ENCODE measurements at regions not wholly inside any gene's neighbourhood (a gene's known extent, or its start where the extent isn't known, plus 50 kb on each side); places are given as distances from the start of the nearest gene placed in this dataset.

GRCh38 chr10:71123023-71123422, 89.3 kb upstream of the UNC5B start:
- DNase-seq (ENCODE audit: low spot score): no peak

GRCh38 chr10:71124921-71125748, 87.2 kb upstream of the UNC5B start:
- DNase-seq (ENCODE audit: low spot score): no peak

GRCh38 chr10:71125749-71126107, 86.6 kb upstream of the UNC5B start:
- no peak for DNase-seq (ENCODE audit: low spot score)

GRCh38 chr10:71126432-71126831, 85.9 kb upstream of the UNC5B start:
- DNase-seq (ENCODE audit: low spot score): no peak

- no peak for DNase-seq (ENCODE audit: low spot score)
These were observed 85.3 kb upstream of the UNC5B start for GRCh38 chr10:71127104-71127503.

GRCh38 chr10:71127773-71128172, 84.6 kb upstream of the UNC5B start:
- no peak for DNase-seq (ENCODE audit: low spot score)

- DNase-seq (ENCODE audit: low spot score): no peak
These were observed 83.9 kb upstream of the UNC5B start for GRCh38 chr10:71128311-71128980.

- no peak for DNase-seq (ENCODE audit: low spot score)
These were observed 81.3 kb upstream of the UNC5B start for GRCh38 chr10:71131096-71131495.

GRCh38 chr10:71131508-71132088, 80.8 kb upstream of the UNC5B start:
- no peak for DNase-seq (ENCODE audit: low spot score)

- no peak for DNase-seq (ENCODE audit: low spot score)
These were observed 80.0 kb upstream of the UNC5B start for GRCh38 chr10:71132321-71132810.

GRCh38 chr10:71133710-71134686, 78.4 kb upstream of the UNC5B start:
- no peak for DNase-seq (ENCODE audit: low spot score)

- no peak for DNase-seq (ENCODE audit: low spot score)
These were observed 77.6 kb upstream of the UNC5B start for GRCh38 chr10:71134732-71135211.

GRCh38 chr10:71135236-71135635, 77.1 kb upstream of the UNC5B start:
- no peak for DNase-seq (ENCODE audit: low spot score)

- DNase-seq (ENCODE audit: low spot score): no peak
These were observed 76.2 kb upstream of the UNC5B start for GRCh38 chr10:71136036-71136721.

- no peak for DNase-seq (ENCODE audit: low spot score)
These were observed 74.7 kb upstream of the UNC5B start for GRCh38 chr10:71137701-71138100.

GRCh38 chr10:71138166-71138830, 74.1 kb upstream of the UNC5B start:
- DNase-seq (ENCODE audit: low spot score): peak; percentile 49

- no peak for DNase-seq (ENCODE audit: low spot score)
These were observed 70.8 kb upstream of the UNC5B start for GRCh38 chr10:71141528-71141927.

- DNase-seq (ENCODE audit: low spot score): peak; percentile 24
These were observed 69.2 kb upstream of the UNC5B start for GRCh38 chr10:71143170-71143569.

GRCh38 chr10:71143610-71144009, 68.8 kb upstream of the UNC5B start:
- DNase-seq (ENCODE audit: low spot score): no peak

- DNase-seq (ENCODE audit: low spot score): no peak
These were observed 67.5 kb upstream of the UNC5B start for GRCh38 chr10:71144824-71145223.
